AG04450 (cell line): ENCODE measurements at regions not wholly inside any gene's neighbourhood (a gene's known extent, or its start where the extent isn't known, plus 50 kb on each side); places are given as distances from the start of the nearest gene placed in this dataset.

ENCODE experiments used
- CTCF ChIA-PET: fragments of 300-600, 350-600 bp; formaldehyde crosslinking; extraction: SDS; loops from one replicate; lab custom pipeline; 2022; ENCODE audit warnings: antibody characterized with exemption, inconsistent platforms; lab: Charles Lee
- POLR2A ChIA-PET: fragments of 350-600 bp; formaldehyde crosslinking; extraction: SDS; loops from one replicate; lab custom pipeline; 2021; ENCODE audit warnings: antibody characterized with exemption, inconsistent platforms; lab: Yijun Ruan, JAX
- DNase-seq: peaks from one replicate; pipeline ENCODE4 v3.0.0-alpha.2; 2011; ENCODE audit warnings: low read depth, low spot score
- H3K27ac ChIP-seq: one replicate; pipeline ENCODE4 v1.5.1; 2012; ENCODE audit warnings: low read depth, low read length, control low read depth
- H3K27me3 ChIP-seq: one replicate; pipeline ENCODE4 v1.6.0; 2012; ENCODE audit warnings: low read length; ENCODE audit not compliant: control insufficient read depth, insufficient read depth
- H3K4me3 ChIP-seq: 2 replicates; pipeline ENCODE4 v1.5.1; 2011; ENCODE audit warnings: mild to moderate bottlenecking, low read depth, low read length, control low read depth
- H3K9me3 ChIP-seq: 2 replicates; pipeline ENCODE4 v1.5.1; 2012; ENCODE audit warnings: low read length; ENCODE audit not compliant: control insufficient read depth, insufficient read depth
- CTCF ChIP-seq: IDR thresholded peaks from 2 replicates; pipeline ENCODE4 v1.5.1; 2011; ENCODE audit warnings: low read depth, low read length, control low read depth, inconsistent platforms

GRCh38 chr9:85430659-85431338 lies 311.0 kb downstream of the AGTPBP1 start:
- DNase-seq = no peak
- H3K27ac ChIP-seq = no peak overlapping the region

GRCh38 chr9:85428230-85428629 lies 313.5 kb downstream of the AGTPBP1 start:
- H3K27me3 ChIP-seq = no peaks in the 10 kb centered on the region
- H3K9me3 ChIP-seq = peaks cover 47% of the 10 kb centered on the region
- ChIA-PET POLR2A (no interaction called here), CTCF (no interaction called here)
- no peak overlapping the region for H3K27ac ChIP-seq
- TF ChIP-seq CTCF = no peak
- DNase-seq = no peak
- no peak overlapping the region for H3K4me3 ChIP-seq

More at GRCh38 chr9:85430659-85431338, 311.0 kb downstream of the AGTPBP1 start:
- no peak for TF ChIP-seq CTCF
- POLR2A ChIA-PET = no interaction called here
- CTCF ChIA-PET = no interaction called here
- H3K9me3 ChIP-seq = peaks cover 38% of the 10 kb centered on the region
- H3K27me3 ChIP-seq = no peaks in the 10 kb centered on the region
- no peak overlapping the region for H3K4me3 ChIP-seq

DNA sequence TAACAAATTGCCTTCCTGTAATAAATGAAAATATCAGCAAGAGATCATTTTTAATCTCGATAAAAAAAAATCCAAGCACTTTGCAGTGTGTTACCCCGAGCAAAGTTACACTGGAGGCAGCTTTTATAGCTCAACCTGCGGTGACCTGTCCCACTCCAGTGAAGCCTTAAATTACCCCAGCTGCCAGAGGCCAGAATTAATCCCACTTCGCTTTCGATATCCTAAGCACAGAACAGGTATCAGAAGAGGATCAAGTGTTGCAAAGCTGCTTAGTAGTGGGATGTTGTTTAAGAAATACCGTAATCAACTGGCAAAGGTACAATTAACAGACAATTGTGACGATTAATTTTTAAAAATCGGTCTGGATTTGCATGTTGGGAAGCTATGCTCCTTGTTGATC lies 314.0 kb downstream of the AGTPBP1 start:
- Histone ChIP-seq H3K27me3 (no peaks in the 10 kb centered on the region), H3K9me3 (peaks cover 47% of the 10 kb centered on the region), H3K27ac (no peak overlapping the region), H3K4me3 (no peak overlapping the region)
- TF ChIP-seq CTCF = no peak
- CTCF ChIA-PET = no interaction called here
- no peak for DNase-seq
- POLR2A ChIA-PET = no interaction called here

- POLR2A ChIA-PET = no interaction called here
- CTCF ChIA-PET = no interaction called here
- Histone ChIP-seq H3K27ac (no peak overlapping the region), H3K27me3 (no peaks in the 10 kb centered on the region), H3K9me3 (peaks cover 55% of the 10 kb centered on the region), H3K4me3 (no peak overlapping the region)
- DNase-seq = no peak
- no peak for TF ChIP-seq CTCF
Observed at GRCh38 chr9:85425153-85425611, 316.6 kb downstream of the AGTPBP1 start.

- no peak for TF ChIP-seq CTCF
- Histone ChIP-seq H3K27me3 (no peaks in the 10 kb centered on the region), H3K27ac (no peak overlapping the region), H3K4me3 (no peak overlapping the region), H3K9me3 (peaks cover 50% of the 10 kb centered on the region)
- DNase-seq = no peak
- CTCF ChIA-PET = no interaction called here
- POLR2A ChIA-PET = no interaction called here
Observed at GRCh38 chr9:85423422-85423821, 318.3 kb downstream of the AGTPBP1 start.
